NCI-H1048 (cell line): ENCODE measurements at regions not wholly inside any gene's neighbourhood (a gene's known extent, or its start where the extent isn't known, plus 50 kb on each side); places are given as distances from the start of the nearest gene placed in this dataset.

Experiments used
- DNase-seq: peaks from one replicate; lab custom pipeline; 2025; lab: John Stamatoyannopoulos, UW

- DNase-seq, result no peak
These were observed 156.3 kb downstream of the TMX1 start for GRCh38 chr14:51396222-51396815.

- DNase-seq, result no peak
These were observed 158.9 kb downstream of the TMX1 start for GRCh38 chr14:51398898-51399297.

GRCh38 chr14:51400139-51400538 is 160.1 kb downstream of the TMX1 start:
- DNase-seq, result no peak

GRCh38 chr14:51401272-51401671 is 161.2 kb downstream of the TMX1 start:
- no peak for DNase-seq

GRCh38 chr14:51401756-51402155 is 161.7 kb downstream of the TMX1 start:
- DNase-seq, result no peak

GRCh38 chr14:51410897-51411296 is 170.8 kb downstream of the TMX1 start:
- DNase-seq, result no peak

GRCh38 chr14:51419685-51420084 is 179.6 kb downstream of the TMX1 start:
- DNase-seq, result no peak

GRCh38 chr14:51422704-51423103 is 182.7 kb downstream of the TMX1 start:
- no peak for DNase-seq

GRCh38 chr14:51424041-51424440 is 184.0 kb downstream of the TMX1 start:
- no peak for DNase-seq

- DNase-seq, result no peak
These were observed 184.7 kb downstream of the TMX1 start for GRCh38 chr14:51424561-51425251.

GRCh38 chr14:51428981-51429380 is 188.9 kb downstream of the TMX1 start:
- no peak for DNase-seq

- DNase-seq, result no peak
These were observed 190.0 kb downstream of the TMX1 start for GRCh38 chr14:51430079-51430478.

GRCh38 chr14:51430633-51431032 is 190.6 kb downstream of the TMX1 start:
- DNase-seq, result no peak

GRCh38 chr14:51431033-51431709 is 191.1 kb downstream of the TMX1 start:
- no peak for DNase-seq

- no peak for DNase-seq
These were observed 191.7 kb downstream of the TMX1 start for GRCh38 chr14:51431741-51432140.

- no peak for DNase-seq
These were observed 192.4 kb downstream of the TMX1 start for GRCh38 chr14:51432302-51432948.

GRCh38 chr14:51436630-51437029 is 196.6 kb downstream of the TMX1 start:
- no peak for DNase-seq

- no peak for DNase-seq
These were observed 199.8 kb downstream of the TMX1 start for GRCh38 chr14:51439896-51440295.

GRCh38 chr14:51441001-51441400 is 201.0 kb downstream of the TMX1 start:
- no peak for DNase-seq

- DNase-seq, result no peak
These were observed 202.6 kb downstream of the TMX1 start for GRCh38 chr14:51442513-51443175.

GRCh38 chr14:51443195-51444018 is 203.4 kb downstream of the TMX1 start:
- DNase-seq, result no peak
